GM18519 (cell line): ENCODE measurements at regions not wholly inside any gene's neighbourhood (a gene's known extent, or its start where the extent isn't known, plus 50 kb on each side); places are given as distances from the start of the nearest gene placed in this dataset.

Experiments
- ATAC-seq: cut with Tn5 transposase; IDR thresholded peaks from one replicate; pipeline ENCODE4 v1.9.1; 2021; ENCODE audit warnings: mild to moderate bottlenecking, moderate library complexity; ENCODE audit not compliant: unreplicated experiment, low FRiP score

GRCh38 chr6:19478273-19478672, 358.9 kb upstream of the ID4 start:
- no peak for ATAC-seq

GRCh38 chr6:19478992-19479391, 358.2 kb upstream of the ID4 start:
- no peak for ATAC-seq

GRCh38 chr6:19479551-19479950, 357.6 kb upstream of the ID4 start:
- ATAC-seq: no peak

GRCh38 chr6:19492636-19493405, 344.3 kb upstream of the ID4 start:
- no peak for ATAC-seq

GRCh38 chr6:19501737-19502245, 335.4 kb upstream of the ID4 start:
- ATAC-seq: no peak

GRCh38 chr6:19502301-19502700, 334.9 kb upstream of the ID4 start:
- ATAC-seq: no peak

- ATAC-seq: no peak
These were observed 321.2 kb upstream of the ID4 start for GRCh38 chr6:19515939-19516338.

- ATAC-seq: no peak
These were observed 317.2 kb upstream of the ID4 start for GRCh38 chr6:19519941-19520340.

- no peak for ATAC-seq
These were observed 312.6 kb upstream of the ID4 start for GRCh38 chr6:19524366-19525186.

- ATAC-seq: no peak
These were observed 311.5 kb upstream of the ID4 start for GRCh38 chr6:19525673-19526072.

GRCh38 chr6:19530188-19530587, 307.0 kb upstream of the ID4 start:
- ATAC-seq: no peak

- no peak for ATAC-seq
These were observed 301.8 kb upstream of the ID4 start for GRCh38 chr6:19535351-19535750.

- no peak for ATAC-seq
These were observed 300.3 kb upstream of the ID4 start for GRCh38 chr6:19536838-19537237.

- no peak for ATAC-seq
These were observed 299.1 kb upstream of the ID4 start for GRCh38 chr6:19538096-19538495.

- no peak for ATAC-seq
These were observed 289.7 kb upstream of the ID4 start for GRCh38 chr6:19547507-19547906.

- no peak for ATAC-seq
These were observed 288.1 kb upstream of the ID4 start for GRCh38 chr6:19549109-19549508.

GRCh38 chr6:19550380-19550779, 286.8 kb upstream of the ID4 start:
- ATAC-seq: no peak

GRCh38 chr6:19551611-19552010, 285.6 kb upstream of the ID4 start:
- no peak for ATAC-seq

GRCh38 chr6:19552076-19552475, 285.1 kb upstream of the ID4 start:
- ATAC-seq: no peak

- no peak for ATAC-seq
These were observed 284.6 kb upstream of the ID4 start for GRCh38 chr6:19552588-19552987.

GRCh38 chr6:19554356-19555225, 282.6 kb upstream of the ID4 start:
- ATAC-seq: no peak
